GM12878 (cell line): ENCODE measurements at regions not wholly inside any gene's neighbourhood (a gene's known extent, or its start where the extent isn't known, plus 50 kb on each side); places are given as distances from the start of the nearest gene placed in this dataset.

Source experiments
- EZH2 ChIP-seq: IDR thresholded peaks from 2 replicates; pipeline ENCODE4 v1.6.1; 2012; ENCODE audit warnings: low read depth, mild to moderate bottlenecking, control low read depth, inconsistent platforms, low read length, borderline replicate concordance; ENCODE audit not compliant: control insufficient read depth
- HDAC2 ChIP-seq: fragments of 200-600 bp; sonication (generic); IDR thresholded peaks from 2 replicates; pipeline ENCODE4 v1.6.1; 2017
- MXI1 ChIP-seq: fragments of 150-350 bp; IDR thresholded peaks from 2 replicates; pipeline ENCODE4 v1.6.1; 2011; ENCODE audit warnings: low read depth, mild to moderate bottlenecking, inconsistent platforms, low read length, improper control_type of control experiment
- NFIC ChIP-seq: IDR thresholded peaks from 2 replicates; pipeline ENCODE4 v1.6.1; 2012; ENCODE audit warnings: low read depth, mild to moderate bottlenecking, inconsistent platforms, low read length, moderate library complexity
- POLR2A ChIP-seq: IDR thresholded peaks from 2 replicates; pipeline ENCODE4 v1.6.1; 2011; ENCODE audit warnings: low read depth, mild to moderate bottlenecking, low read length
- POLR2AphosphoS2 ChIP-seq: IDR thresholded peaks from 2 replicates; pipeline ENCODE4 v1.6.1; 2011; ENCODE audit warnings: low read depth, mild to moderate bottlenecking, low read length, improper control_type of control experiment, moderate library complexity
- TF ChIP-seq, protein P1 (sequence below), 3 experiments: IDR thresholded peaks in 2 of 3; conservative IDR thresholded peaks in 1 of 3; 2 replicates each; pipeline ENCODE4 v1.5.1; 2011; ENCODE audit warnings: low read depth in 3 of 3, low read length in 3 of 3, mild to moderate bottlenecking in 3 of 3, control low read depth in 2 of 3, moderate library complexity in 2 of 3, inconsistent platforms in 1 of 3, mixed read lengths in 1 of 3; ENCODE audit not compliant: control insufficient read depth in 2 of 3, insufficient read depth in 1 of 3; ENCODE audit errors: extremely low read depth in 1 of 3
- TF ChIP-seq, protein P2 (sequence below): fragments of 450-650 bp; IDR thresholded peaks from 2 replicates; pipeline ENCODE4 v1.6.1; 2017; ENCODE audit warnings: mild to moderate bottlenecking

DNA sequence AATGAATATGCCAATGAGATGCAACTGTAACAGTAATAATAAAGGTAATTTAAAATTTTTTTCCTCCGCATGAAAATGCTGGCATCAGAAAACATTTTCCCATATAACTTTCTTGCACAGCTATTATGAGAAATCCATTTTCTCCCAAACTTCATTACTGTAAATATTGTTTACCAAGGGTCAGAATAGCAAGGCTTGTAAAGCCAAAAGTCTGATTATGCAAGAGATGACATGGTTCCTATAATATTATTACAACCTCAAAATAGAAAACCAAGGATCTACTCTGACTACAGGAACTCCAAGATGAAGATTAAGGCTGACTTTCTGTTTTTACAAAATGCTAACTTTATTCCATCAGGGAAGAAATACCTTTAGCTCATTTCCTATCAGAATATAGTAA is 162.7 kb upstream of the CDK1 start:
- TF ChIP-seq, protein P1, sequence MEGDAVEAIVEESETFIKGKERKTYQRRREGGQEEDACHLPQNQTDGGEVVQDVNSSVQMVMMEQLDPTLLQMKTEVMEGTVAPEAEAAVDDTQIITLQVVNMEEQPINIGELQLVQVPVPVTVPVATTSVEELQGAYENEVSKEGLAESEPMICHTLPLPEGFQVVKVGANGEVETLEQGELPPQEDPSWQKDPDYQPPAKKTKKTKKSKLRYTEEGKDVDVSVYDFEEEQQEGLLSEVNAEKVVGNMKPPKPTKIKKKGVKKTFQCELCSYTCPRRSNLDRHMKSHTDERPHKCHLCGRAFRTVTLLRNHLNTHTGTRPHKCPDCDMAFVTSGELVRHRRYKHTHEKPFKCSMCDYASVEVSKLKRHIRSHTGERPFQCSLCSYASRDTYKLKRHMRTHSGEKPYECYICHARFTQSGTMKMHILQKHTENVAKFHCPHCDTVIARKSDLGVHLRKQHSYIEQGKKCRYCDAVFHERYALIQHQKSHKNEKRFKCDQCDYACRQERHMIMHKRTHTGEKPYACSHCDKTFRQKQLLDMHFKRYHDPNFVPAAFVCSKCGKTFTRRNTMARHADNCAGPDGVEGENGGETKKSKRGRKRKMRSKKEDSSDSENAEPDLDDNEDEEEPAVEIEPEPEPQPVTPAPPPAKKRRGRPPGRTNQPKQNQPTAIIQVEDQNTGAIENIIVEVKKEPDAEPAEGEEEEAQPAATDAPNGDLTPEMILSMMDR (IDR thresholded peaks at IDR 0.05 in 2 of 3, conservative IDR thresholded peaks at IDR 0.05 in 1 of 3; ENCODE audit: control insufficient read depth in 2 of 3, extremely low read depth in 1 of 3, insufficient read depth in 1 of 3, low read depth in 3 of 3, low read length in 3 of 3), result no peak
- TF ChIP-seq EZH2 (no peak), HDAC2 (no peak), POLR2AphosphoS2 (no peak), POLR2A (no peak), NFIC (no peak), MXI1 (no peak)
- TF ChIP-seq, protein P2, sequence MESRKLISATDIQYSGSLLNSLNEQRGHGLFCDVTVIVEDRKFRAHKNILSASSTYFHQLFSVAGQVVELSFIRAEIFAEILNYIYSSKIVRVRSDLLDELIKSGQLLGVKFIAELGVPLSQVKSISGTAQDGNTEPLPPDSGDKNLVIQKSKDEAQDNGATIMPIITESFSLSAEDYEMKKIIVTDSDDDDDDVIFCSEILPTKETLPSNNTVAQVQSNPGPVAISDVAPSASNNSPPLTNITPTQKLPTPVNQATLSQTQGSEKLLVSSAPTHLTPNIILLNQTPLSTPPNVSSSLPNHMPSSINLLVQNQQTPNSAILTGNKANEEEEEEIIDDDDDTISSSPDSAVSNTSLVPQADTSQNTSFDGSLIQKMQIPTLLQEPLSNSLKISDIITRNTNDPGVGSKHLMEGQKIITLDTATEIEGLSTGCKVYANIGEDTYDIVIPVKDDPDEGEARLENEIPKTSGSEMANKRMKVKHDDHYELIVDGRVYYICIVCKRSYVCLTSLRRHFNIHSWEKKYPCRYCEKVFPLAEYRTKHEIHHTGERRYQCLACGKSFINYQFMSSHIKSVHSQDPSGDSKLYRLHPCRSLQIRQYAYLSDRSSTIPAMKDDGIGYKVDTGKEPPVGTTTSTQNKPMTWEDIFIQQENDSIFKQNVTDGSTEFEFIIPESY, result no peak
